ENCODE measurements at regions not wholly inside any gene's neighbourhood (a gene's known extent, or its start where the extent isn't known, plus 50 kb on each side); places are given as distances from the start of the nearest gene placed in this dataset.
"Not testable (repeated sequence)": the region's sequence is repeated elsewhere in the genome, so short reads cannot be mapped to it uniquely, and the experiment has no call there.

DNA sequence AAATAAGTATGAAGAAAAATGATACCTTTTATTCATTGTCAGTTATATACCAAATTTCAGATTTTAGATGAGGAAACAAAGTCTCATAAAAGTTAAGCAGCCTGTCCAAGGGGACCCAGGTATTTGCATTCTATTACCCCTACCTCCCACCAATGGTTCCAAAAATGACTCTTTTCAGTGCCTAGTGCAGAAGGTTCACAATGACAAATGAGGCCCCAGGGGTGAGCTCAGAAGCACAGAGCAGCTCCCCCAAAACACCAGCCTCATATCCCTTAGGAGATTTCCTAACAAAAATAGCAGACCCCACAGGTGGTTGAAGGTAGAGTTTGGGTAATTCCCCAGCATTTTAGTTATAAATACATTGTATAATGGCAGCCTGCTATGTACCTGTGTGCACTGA, 168.6 kb downstream of the REEP3 start:
- peak; percentile 25 for DNase-seq (ENCODE audit: low spot score)

DNA sequence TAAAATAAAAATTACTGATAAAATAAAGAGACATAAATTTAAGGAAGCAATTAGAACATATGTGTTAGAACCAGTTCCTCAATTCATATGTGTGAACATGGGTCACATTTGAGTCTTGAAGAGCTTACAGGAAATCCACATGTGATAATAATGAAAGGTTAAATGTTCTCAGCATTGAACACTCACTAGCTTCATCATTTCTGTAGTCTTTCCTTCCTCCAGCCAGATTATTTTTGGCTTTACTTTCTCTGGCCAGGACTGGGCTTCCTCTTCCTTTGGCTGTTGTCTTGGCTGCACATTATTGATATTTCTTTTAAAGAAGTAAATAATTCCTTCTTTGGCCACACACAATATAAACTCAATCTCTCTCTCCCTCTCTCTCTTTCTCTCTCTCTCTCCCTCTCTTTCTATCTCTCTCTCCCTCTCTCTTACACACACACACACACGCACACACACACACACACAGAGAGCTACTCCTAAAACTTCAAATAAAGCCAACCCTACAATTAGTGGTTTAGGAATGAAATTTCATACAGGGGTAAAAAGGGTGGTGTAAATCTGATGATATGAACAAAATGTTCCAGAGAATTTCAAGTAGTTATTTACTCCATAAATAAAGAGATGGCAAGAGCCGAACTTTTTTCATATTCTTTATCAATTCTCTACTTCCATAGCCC, 171.2 kb downstream of the REEP3 start:
- TF ChIP-seq CTCF (IDR thresholded peaks at IDR 0.05; ENCODE audit: extremely low read depth, missing control alignments) = no peak
- peak; percentile 30 for DNase-seq (ENCODE audit: low spot score)

More for the DNA sequence above, 168.6 kb downstream of the REEP3 start:
- TF ChIP-seq CTCF (IDR thresholded peaks at IDR 0.05; ENCODE audit: extremely low read depth, missing control alignments) = no peak

DNA sequence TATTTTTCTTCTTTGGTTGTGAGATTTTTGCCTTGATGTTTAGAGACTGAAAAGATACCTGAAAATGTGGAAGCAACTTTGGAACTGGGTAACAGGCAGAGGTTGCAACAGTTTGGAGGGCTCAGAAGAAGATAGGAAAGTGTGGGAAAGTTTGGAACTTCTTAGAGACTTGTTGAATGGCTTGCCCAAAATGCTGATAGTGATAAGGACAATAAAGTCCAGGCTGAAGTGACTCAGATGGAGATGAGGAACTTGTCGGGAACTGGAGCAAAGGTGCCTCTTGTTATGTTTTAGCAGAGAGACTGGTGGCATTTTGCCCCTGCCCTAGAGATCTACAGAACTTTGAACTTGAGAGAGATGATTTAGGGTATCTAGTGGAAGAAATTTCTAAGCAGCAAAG, 171.8 kb downstream of the REEP3 start:
- not testable (repeated sequence) for DNase-seq (ENCODE audit: low spot score)

- no peak for DNase-seq (ENCODE audit: low spot score)
- TF ChIP-seq CTCF (IDR thresholded peaks at IDR 0.05; ENCODE audit: extremely low read depth, missing control alignments) = no peak
Observed at GRCh38 chr10:63696205-63696604, 175.0 kb downstream of the REEP3 start.

DNA sequence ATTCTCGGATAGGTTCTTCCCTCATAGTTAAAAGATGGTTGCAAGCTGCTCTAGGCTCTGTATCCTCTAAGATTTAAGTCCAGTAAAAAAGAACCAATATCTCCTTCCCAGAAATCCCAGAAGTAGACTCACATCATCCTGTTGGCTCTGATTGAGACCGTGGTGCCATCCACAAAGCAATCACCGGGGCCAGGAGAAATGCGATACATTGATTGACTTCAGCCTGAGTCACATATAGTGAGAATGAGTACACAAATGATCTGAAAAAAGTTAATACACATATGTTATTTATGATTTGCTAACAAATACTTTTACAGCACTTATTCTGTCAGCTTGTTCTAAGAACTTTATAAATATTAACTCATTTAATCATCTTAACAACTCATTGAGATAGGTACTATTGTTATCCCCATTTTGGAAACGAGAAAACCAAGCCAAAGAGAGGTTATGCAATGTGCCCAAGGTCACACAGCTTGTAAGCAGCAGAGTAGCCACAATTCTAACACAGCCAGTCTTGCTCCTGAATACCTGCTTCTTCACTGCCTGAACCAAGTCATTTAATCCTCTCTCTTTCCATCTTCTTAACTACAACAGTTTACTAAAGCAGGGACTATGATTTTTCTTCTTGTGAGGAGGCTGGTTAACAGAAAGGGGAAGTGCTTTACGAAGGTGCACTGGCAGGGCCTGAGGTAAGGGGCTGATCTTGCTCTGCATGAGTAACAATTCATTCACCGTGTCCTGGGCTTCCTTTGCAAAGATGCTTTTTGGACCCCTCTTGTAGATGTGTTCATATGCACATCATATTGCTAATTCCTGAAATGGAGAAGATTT, 177.0 kb downstream of the REEP3 start:
- peak; percentile 30 for DNase-seq (ENCODE audit: low spot score)
- no peak for TF ChIP-seq CTCF (IDR thresholded peaks at IDR 0.05; ENCODE audit: extremely low read depth, missing control alignments)

- TF ChIP-seq CTCF (IDR thresholded peaks at IDR 0.05; ENCODE audit: extremely low read depth, missing control alignments) = no peak
- DNase-seq (ENCODE audit: low spot score) = no peak
Observed at GRCh38 chr10:63698787-63699150, 177.6 kb downstream of the REEP3 start.

GRCh38 chr10:63699785-63700613, 178.8 kb downstream of the REEP3 start:
- DNase-seq (ENCODE audit: low spot score) = no peak
- TF ChIP-seq CTCF (IDR thresholded peaks at IDR 0.05; ENCODE audit: extremely low read depth, missing control alignments) = no peak

Data from GM20000 (cell line).